Stimulated activated naive CD4-positive, alpha-beta T cell treated with Interleukin-2 at 50 U/mL for 16 hours (primary cell): ENCODE measurements at regions not wholly inside any gene's neighbourhood (a gene's known extent, or its start where the extent isn't known, plus 50 kb on each side); places are given as distances from the start of the nearest gene placed in this dataset.

Experiments used
- DNase-seq: peaks from one replicate; lab custom pipeline; 2025; lab: John Stamatoyannopoulos, UW

DNA sequence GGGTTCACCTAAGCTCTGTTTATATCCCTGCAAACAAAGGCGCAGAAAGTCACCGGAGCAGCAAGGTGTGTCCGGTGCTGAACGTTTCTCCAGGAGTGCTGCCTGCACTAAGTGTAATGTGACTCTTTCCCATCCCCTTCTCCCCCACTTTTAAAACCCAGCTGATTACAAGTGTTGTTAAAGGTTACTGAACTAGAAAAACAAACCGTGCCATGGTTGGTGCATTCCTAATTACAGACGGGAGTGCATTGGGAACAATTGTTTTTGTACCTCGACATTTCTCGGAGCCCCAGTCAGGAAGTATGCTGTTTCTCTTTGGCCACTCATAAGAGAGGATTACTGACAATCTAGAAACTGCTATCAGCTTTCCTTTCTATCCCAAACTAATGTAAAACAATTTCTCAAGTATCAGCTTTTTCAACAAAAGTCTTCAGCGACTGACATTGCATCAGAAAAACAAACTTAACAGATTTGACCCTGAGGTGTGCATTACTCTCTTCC is 441.0 kb upstream of the SALL1 start:
- DNase-seq: no peak

DNA sequence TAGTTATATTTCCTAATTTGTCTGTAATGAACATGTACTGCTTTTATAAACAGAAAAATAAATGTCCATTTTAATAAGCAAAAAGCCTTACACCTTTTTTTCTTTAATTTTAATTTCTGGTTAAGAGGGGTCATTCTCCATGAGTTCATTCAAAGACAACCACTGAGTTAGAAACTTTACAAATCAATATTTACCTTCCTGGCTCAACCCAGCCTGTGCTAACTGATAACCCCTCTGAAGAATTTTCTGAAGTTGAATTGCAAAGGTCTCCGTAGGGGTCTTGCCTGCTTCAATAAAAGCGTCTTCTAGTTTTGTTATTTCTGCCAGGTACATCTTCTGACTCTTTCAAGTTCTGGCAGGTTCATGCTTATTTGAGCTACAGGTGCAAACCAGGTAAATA is 440.4 kb upstream of the SALL1 start:
- no peak for DNase-seq

DNA sequence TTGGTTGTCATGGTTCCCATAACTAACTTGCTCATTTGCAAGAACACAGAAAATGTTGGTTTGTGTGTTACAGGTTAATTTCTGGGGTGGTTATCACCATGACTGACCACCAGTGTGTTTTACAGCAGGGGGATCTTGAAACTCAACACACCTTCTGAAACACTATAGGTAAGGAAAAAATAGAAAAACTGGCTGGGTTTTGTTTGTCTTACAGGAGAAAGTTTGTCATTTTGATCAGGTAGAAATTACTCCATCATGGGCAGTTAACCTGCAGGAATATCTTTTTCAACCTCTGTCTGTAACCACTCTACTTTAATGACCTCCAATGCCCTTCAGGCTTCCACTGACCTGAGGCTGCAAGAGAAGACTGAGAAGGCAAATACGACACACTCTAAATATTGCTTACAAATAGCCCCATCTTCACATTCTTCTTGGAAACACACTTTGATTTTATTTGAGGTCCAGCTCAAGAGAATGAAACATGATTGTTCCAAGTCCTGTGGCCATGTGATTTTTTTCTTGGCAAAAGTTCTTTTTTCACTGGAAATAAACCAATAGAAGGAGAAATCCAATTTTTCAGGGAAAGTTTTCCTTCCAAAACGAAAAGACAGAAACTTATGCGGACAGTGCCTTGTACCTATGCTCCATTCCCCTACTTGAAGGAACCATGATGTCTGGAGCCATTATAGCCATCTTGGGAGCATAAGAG is 428.7 kb upstream of the SALL1 start:
- DNase-seq: no peak

DNA sequence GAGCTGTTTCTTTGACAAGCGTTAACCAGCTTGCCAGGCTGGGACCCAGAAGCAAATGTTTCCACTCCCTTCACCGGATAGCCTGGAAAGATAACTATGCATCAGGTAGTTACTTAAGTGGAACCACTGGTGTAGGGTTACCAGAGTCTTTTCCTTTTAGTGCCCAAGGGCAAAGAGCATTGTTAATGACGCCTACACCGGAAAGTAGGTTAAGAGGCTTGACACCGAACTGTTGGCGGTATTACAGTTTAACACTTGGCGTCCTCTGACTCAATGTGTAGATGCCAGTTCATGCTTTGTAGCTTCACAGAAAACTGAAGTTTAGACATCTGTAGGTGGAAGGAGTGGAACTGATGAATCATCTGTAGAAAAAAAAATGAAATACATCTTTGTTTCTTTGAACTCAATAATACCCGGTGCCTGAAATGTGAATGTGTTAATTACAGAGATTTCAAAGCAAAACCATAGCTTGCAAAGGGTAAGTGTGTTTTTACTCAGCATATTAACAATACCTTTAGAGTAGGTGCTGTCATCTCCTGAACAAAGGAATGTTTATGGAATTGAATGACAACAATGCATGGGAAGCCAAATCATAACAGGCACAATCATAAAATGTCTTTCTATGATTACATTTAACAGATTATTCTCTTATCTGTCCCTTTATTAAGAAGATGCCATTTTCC is 426.7 kb upstream of the SALL1 start:
- no peak for DNase-seq

DNA sequence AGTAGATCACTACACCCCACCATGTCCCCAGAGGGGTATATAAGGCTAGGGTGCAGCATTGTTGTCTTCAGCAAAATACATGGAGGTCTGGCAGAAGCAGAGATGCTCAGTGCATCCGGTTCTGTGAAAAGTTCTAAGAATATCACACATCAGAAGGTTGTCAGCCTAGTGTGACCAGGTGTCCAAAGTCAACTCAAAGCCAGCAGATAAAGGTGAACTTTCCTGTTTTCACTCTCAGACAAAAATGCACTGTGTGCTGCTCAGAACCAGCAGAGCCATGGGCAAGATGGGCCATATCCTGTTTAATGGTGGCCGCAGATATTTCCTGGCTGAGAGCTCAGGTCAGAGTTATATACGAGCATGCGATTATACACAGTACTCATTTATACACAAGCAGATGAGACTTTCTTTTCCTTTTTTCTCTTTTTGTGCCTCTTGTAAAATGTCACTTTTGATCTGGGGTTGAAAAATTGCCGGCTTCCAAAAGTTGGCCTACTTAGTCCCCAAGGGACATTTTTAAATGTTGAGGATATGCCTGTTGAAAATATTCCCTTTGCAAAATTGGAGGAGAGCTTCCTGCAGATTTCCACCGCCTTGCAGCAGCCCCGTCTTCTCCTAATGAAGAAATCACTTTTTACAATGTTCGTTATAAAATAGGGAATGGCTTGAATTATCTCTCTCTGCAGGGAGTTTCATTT is 425.6 kb upstream of the SALL1 start:
- no peak for DNase-seq

DNA sequence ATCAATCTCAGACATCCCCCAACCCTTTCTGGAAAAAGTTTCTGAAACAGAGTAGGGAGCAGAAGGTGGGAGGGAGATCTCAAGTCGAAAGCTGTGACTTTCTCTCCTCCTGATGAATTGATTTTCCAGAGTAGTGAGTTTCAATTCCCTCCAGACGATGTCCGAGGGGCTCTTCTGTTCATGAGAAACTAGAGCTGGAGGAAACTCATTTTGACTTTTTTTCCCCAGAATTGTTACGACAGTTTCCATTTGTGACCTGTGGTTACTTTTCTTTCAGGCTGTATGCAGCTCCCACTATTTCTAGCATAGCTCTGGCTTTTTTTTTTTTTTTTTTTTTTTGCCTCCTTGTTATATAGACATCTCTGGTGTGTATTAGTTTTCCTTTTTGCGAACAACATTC is 422.1 kb upstream of the SALL1 start:
- no peak for DNase-seq

DNA sequence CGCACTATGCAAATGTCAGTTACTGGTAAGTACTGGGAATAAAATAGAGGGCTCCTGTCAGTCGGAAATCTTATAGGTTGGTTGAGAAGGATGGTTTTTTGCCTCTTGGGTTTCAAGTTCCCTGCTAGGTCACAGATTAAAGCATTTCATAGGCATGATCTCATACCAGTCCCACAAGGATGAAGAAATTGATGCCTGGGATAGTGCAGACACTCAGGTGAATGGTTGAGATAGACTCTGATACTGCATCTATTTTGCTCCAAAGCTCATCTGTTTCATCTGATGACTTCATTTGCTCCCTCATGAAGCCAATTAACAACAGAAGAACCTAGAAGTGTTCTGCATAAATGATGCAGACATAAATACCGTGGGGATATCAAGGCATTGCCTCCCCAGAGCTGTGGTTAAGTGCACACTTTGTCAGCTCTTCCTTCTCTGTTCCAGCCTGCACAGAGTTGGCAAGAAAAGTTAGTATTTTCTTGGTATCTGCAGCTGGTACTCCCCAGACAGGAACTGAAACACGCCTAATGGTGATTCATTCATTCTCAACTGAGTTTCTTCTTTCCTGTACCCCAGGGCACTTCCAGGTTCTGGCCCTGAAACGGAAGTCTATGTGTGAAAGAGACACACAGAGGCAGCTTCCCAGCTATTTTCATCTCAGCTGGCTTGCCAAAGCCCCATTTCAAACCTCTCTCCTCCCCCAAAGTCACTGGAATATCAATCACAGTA is 418.3 kb upstream of the SALL1 start:
- no peak for DNase-seq

DNA sequence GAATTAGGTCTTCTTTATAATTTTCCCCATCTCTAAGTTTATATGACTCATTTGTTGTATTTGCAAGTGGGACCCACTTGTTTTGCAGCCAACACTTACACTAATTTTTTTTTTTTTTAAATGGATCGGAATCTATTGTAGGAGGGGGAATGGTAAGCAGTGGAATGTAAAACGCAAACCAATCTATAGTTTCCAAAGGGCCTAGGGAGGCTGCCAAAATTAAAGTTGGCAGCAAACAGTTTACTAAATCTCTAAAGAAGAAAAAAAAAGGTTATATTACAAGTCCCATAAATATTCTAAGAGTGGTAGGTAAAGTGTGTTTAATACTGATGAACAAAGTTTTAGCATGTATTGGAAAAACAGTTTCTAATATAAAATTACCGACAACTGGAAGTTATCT is 416.8 kb upstream of the SALL1 start:
- DNase-seq: no peak

DNA sequence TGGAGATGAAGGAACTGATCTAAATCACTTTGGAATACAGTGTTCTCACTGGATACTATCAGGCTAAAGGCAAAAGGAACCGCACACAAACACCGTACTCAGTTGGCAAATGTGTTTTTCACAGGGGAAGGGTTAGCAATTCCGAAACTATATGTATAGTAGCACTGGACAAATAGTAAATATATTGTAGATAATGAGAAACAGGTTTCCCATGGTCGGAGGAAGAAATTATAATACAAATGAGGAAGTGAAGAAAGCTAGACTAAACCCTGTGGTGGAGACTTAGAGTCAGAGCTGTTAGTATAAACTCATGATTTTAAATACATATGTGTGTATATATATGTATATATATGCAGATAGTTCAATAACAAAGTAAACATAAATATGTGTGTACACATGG is 414.1 kb upstream of the SALL1 start:
- DNase-seq: no peak

DNA sequence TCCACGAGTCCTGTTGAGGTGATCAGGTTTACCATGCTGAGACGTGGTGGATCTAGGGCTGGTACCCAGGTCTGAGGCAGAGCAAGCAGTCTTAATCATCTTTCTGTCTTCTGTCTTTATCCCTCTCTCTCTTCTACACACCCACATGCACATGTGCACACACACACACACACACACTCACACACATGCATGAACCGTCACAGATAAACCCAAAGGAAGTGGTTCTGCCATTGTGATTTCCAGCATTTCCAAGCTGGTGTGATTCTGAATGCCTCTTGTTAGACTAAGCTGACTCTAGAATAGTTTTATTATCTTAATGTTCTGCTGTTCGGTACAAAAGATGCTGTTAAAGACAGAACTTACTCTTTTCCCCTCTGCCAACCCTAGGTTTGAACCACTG is 411.8 kb upstream of the SALL1 start:
- DNase-seq: no peak

DNA sequence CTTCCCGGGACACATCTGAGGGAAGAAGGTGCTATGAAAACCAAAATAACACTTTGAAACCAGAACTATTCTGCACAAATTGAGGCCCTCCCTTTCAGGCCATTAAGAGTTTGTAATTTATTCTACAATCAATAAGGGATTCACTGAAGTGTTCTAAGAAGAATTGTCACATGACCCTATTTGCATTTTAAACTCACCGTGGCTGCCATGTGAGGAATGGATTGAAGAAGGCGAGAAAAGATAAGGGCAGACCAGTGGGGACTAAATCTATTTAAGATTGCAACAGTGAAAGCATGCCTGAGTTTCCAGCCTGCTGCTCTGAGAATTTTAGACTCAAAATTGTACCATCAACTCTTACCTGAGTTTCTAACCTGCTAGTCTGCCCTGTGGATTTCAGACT is 408.8 kb upstream of the SALL1 start:
- no peak for DNase-seq

DNA sequence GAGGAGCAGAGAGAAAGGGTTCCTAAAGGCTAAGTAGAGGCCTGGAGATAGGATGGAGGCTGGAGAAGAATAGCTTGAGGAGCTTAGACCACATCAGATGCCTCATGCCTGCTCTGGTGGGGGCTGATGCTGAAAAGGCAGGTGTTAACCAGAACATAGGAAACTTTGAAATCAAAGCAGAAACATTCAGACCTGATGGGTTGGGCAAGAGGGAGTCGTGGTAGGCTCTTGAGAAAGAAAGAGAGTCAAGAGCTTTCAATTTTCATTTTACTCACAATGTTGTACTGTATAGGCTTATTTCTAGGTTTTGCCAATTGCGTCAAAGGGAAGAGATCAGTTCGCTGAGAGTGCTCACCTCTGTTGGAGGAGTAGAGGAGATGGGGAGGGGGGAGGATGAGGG is 406.6 kb upstream of the SALL1 start:
- no peak for DNase-seq

DNA sequence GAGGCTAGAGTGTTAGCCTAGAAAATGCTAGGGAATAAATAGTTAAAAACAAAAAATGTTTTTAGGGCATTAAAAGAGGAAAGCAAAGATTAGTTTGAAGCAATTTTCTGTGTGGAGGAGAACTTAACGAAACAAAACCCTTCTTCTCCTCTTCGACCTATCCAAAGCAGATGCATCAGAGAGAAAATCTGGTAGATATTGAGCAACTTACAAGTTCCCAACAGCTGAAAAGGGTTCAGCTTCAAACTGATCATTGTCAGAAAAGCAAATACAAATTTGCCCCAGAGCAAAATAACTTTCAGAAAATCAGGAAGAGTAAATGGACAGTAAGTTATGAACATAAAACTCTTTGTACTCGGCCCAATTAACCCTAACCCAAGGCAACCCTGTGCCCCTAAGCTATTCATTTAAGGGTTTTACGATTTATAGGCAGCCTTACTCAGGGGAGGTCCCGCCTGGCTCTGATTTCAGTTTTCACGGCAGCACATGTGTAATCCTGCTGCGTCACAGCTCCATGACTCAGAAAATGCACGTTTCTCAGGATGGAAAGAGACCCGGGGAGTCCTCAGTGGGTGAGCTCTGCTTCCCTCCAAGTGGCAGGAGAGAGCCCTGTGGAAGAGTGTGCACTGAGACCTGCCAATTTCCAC is 405.7 kb upstream of the SALL1 start:
- DNase-seq: no peak

DNA sequence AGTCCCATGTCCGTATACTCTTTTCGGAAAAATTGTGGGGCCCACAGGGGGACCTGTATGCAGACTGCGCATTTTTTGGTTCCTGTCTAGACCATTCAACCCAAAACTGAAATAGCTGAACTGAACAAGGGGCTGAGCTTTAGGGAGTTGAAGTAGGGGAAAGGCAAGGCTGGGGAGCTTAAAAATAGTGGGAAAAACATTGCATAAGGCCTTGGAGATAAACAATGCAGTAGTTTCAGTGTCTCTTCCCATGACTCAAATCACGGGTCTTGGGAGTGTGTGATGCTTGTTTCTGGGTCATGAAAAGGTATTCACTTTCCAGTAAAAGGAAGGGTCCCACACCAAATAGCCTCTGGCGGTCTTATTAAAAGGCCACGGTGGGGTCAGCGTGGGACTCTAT is 402.8 kb upstream of the SALL1 start:
- DNase-seq: no peak

DNA sequence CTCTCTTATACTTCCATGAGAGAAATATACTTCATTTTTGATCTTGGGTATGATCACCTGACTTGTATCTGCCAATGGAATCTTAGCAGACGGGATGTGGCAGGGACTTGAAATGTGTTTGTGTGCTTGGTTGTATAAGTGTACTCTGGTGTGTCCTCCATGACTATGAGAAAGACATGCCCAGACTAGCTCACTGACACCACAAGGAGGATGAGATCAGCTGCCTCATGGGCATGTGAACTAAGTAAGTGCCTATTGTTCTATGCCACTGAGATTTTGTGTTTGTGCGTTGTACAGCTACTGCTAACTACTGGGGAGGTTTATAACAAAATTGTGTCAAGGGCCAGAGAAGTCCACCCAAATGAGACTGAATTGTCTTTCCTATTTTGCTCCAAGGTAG is 402.2 kb upstream of the SALL1 start:
- no peak for DNase-seq

DNA sequence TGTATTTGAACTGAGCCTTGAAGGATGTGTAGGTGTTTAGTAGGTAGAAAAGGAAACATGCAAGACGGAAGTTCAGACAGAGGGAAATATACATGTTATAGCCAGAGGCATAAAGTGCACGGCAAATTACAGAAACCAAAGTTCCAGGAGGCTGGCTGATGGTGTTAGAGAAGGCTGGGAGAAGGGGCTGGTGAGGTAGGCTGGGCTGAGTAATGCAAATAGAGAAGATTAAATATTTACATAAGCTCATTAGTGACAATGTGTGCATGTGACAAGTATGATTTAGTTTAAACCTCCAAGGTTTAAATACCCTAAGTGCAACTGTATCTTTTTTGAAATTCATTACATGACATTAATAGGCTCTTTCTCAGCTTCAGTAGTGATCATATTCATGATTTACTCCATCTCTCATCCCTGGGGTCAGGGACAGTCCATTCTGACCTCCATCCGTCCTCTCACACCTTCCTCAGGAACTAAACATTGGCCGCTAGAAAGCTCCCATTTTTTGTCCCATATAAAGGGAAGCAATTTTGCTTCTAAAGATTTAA is 399.8 kb upstream of the SALL1 start:
- no peak for DNase-seq

DNA sequence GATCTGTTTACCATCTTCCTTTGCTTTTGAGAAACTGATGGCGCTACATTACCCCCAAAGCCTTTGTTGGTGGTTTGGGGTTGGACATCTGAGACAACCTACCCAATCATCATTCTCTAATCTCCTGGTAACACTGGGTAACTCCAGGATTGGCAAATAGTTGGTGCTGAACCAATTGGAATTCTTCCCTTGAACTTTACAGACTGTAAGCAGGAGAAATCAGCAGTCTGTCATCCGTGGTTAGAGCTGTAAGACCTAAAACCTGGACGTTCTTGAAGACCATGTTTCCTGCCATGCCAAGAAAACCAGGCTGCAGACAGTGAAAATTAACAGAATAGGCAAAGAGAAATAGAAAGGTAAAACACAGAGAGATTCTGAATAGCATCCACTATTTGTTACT is 398.8 kb upstream of the SALL1 start:
- DNase-seq: no peak

DNA sequence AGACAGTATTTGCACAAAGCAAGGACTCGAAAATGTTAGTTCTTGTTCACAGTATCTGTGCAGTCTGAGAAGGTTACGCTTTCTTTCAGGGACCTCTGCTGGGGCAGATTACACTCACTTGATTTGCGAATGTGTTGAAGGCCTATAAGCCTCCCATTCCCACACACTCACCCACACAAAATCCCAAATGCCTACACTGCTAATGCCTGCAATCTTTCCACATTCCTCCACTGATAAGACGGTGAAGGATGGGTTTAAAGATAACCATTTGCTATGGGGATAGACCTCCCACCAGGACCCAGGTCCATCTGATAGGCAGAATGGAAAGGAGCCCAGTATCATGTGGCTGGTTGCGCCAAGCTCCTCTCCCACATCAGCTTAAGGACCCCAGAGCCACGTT is 394.9 kb upstream of the SALL1 start:
- DNase-seq: no peak

DNA sequence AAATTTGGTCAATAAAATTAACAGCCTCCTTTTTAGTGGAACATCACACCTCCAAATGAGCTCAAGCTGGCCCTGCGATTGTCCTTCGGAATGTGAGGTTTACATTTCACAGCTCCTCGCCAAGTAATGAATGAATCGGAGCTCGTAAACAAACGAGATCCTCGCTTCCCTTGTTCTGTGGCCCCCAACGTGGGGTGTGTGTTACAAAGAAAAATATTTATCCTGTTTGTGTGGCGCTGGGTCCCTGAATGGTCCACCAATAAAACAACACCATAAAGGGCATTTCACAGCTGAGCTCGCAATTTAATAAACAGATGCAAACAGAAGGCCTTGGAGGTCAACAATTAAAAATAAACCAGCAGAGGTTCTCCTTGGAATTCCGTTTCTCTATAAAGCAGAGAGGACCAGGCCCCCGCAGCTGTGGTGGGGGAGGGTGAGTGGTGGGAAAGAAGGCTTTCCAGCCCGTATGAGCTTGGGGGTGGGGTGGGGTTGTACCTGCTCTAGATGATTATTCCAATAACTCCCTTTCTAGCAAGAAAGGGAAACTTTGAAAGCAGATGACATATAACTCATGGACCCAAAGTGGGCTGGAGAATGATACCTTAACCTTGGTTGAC is 393.9 kb upstream of the SALL1 start:
- DNase-seq: no peak

DNA sequence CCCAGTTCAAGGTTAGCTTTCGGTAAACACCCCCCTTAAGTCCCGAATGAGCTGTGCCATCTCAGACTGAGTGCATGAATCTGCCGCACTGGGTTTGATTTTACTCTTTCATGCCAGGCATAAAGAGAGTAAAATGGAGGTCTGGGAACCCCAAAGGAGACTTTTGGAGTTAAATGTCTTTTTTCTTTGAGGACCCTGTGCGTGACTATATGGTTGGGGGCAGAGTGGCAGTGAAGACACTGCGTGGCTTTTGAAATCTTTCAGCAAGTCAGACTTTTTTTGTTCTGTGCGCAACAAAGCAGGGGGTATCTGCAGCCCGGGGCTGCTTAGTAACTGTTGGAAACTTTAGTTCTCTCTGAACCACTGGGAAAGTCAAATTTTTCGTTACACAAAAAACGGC is 392.9 kb upstream of the SALL1 start:
- DNase-seq: no peak
